Keratinocyte (primary cell): ENCODE measurements at regions not wholly inside any gene's neighbourhood (a gene's known extent, or its start where the extent isn't known, plus 50 kb on each side); places are given as distances from the start of the nearest gene placed in this dataset.

ENCODE experiments used
- DNase-seq: peaks from one replicate; pipeline ENCODE4 v3.0.0-alpha.2; 2011; ENCODE audit warnings: low read depth, missing footprints, low spot score
- FAIRE-seq: peaks from 2 replicates; lab custom pipeline; 2011; peaks lifted over from hg19 to GRCh38; lab: Jason Lieb, UNC
- H2AFZ ChIP-seq: 2 replicates; pipeline ENCODE4 v1.6.0; 2012; ENCODE audit warnings: low read length, control low read depth, inconsistent platforms; ENCODE audit not compliant: control insufficient read depth
- H3K27ac ChIP-seq: 2 replicates; pipeline ENCODE4 v1.5.1; 2011; ENCODE audit warnings: low read length; ENCODE audit not compliant: control insufficient read depth, insufficient read depth
- H3K27me3 ChIP-seq: 3 replicates; pipeline ENCODE4 v1.6.0; 2011; ENCODE audit warnings: low read length; ENCODE audit not compliant: control insufficient read depth, insufficient read depth; ENCODE audit errors: extremely low read depth
- H3K36me3 ChIP-seq, 2 experiments: 2 replicates in 1 of 2; 3 replicates in 1 of 2; pipeline ENCODE4 v1.5.1; 2011; ENCODE audit warnings: low read length in 2 of 2, mild to moderate bottlenecking in 1 of 2; ENCODE audit not compliant: control insufficient read depth in 2 of 2, insufficient read depth in 2 of 2; ENCODE audit errors: extremely low read depth in 1 of 2
- H3K4me1 ChIP-seq: 3 replicates; pipeline ENCODE4 v1.5.1; 2011; ENCODE audit warnings: low read length; ENCODE audit not compliant: control insufficient read depth, insufficient read depth; ENCODE audit errors: extremely low read depth
- H3K4me2 ChIP-seq: 3 replicates; pipeline ENCODE4 v1.6.0; 2011; ENCODE audit warnings: low read depth, low read length; ENCODE audit not compliant: control insufficient read depth, insufficient read depth; ENCODE audit errors: extremely low read depth
- H3K4me3 ChIP-seq, 3 experiments: fragments of 200-600 bp in 1 of 3; sonication (generic) in 1 of 3; 2 replicates in 2 of 3; 3 replicates in 1 of 3; pipeline ENCODE4 v1.5.1; 2011 to 2016; ENCODE audit warnings: low read length in 3 of 3, mild to moderate bottlenecking in 3 of 3, control low read depth in 2 of 3, inconsistent platforms in 1 of 3, low read depth in 1 of 3, mixed read lengths in 1 of 3, mixed run types in 1 of 3, moderate library complexity in 1 of 3; ENCODE audit not compliant: control insufficient read depth in 2 of 3, insufficient read depth in 2 of 3; ENCODE audit errors: extremely low read depth in 1 of 3
- H3K79me2 ChIP-seq: 2 replicates; pipeline ENCODE4 v1.6.0; 2012; ENCODE audit warnings: low read length; ENCODE audit not compliant: control insufficient read depth, insufficient read depth
- H3K9ac ChIP-seq: 3 replicates; pipeline ENCODE4 v1.6.0; 2011; ENCODE audit warnings: low read length; ENCODE audit not compliant: control insufficient read depth, insufficient read depth; ENCODE audit errors: extremely low read depth
- H3K9me1 ChIP-seq: 3 replicates; pipeline ENCODE4 v1.6.0; 2011; ENCODE audit warnings: low read length; ENCODE audit not compliant: control insufficient read depth, insufficient read depth; ENCODE audit errors: extremely low read depth
- H3K9me3 ChIP-seq: 2 replicates; pipeline ENCODE4 v1.5.1; 2012; ENCODE audit warnings: low read depth, low read length; ENCODE audit not compliant: control insufficient read depth
- H4K20me1 ChIP-seq: 3 replicates; pipeline ENCODE4 v1.6.0; 2011; ENCODE audit warnings: low read length; ENCODE audit not compliant: control insufficient read depth, insufficient read depth; ENCODE audit errors: extremely low read depth
- CTCF ChIP-seq, 3 experiments: IDR thresholded peaks in 1 of 3; conservative IDR thresholded peaks in 1 of 3; optimal IDR thresholded peaks in 1 of 3; 2 replicates in 2 of 3; 3 replicates in 1 of 3; pipeline versions ENCODE3 to v1.5.1; 2011; ENCODE audit warnings: low read length in 3 of 3, mild to moderate bottlenecking in 3 of 3, moderate library complexity in 2 of 3, control low read depth in 1 of 3, inconsistent platforms in 1 of 3; ENCODE audit not compliant: insufficient read depth in 2 of 3; ENCODE audit errors: extremely low read depth in 1 of 3
- EZH2 ChIP-seq: IDR thresholded peaks from one replicate; pipeline ENCODE4 v1.6.1; 2012; ENCODE audit warnings: inconsistent platforms, mild to moderate bottlenecking, low read length, moderate library complexity
- dilution Hi-C: fragments of 300-500 bp; cut with MboI; formaldehyde crosslinking; loops from one replicate; pipeline ENCODE4 v1.7.0; 2020; ENCODE audit warnings: low sequenced_read_pairs; ENCODE audit not compliant: extremely low pct_ligation_motif_present

- no peaks in the 10 kb centered on the region for H3K4me1 ChIP-seq
- DNase-seq, result no peak
- no peaks in the 10 kb centered on the region for H3K79me2 ChIP-seq
- no peak overlapping the region for H3K9ac ChIP-seq
- no peak overlapping the region for H2AFZ ChIP-seq
- H3K9me1 ChIP-seq, result no peaks in the 10 kb centered on the region
- H4K20me1 ChIP-seq, result no peaks in the 10 kb centered on the region
- H3K4me3 ChIP-seq, result no peak overlapping the region
- no peaks in the 10 kb centered on the region for H3K27me3 ChIP-seq
- TF ChIP-seq EZH2 (no peak), CTCF (optimal IDR thresholded peaks at IDR 0.05 in 1 of 3, IDR thresholded peaks at IDR 0.05 in 1 of 3, conservative IDR thresholded peaks at IDR 0.05 in 1 of 3; ENCODE audit: extremely low read depth in 1 of 3, insufficient read depth in 2 of 3, low read length in 3 of 3) (no peak)
- no peak for FAIRE-seq
- no peak overlapping the region for H3K27ac ChIP-seq
- no peak overlapping the region for H3K4me2 ChIP-seq
- H3K36me3 ChIP-seq, result no peaks in the 10 kb centered on the region
- dilution Hi-C loops, result no loop called here
- H3K9me3 ChIP-seq, result no peaks in the 10 kb centered on the region
Measured at GRCh38 chr11:80758787-80759186, 1318.0 kb upstream of the TENM4 start.

GRCh38 chr11:80748207-80748925 is 1307.5 kb upstream of the TENM4 start:
- H3K79me2 ChIP-seq, result no peaks in the 10 kb centered on the region
- dilution Hi-C loops, result no loop called here
- no peak for FAIRE-seq

More at GRCh38 chr11:80748207-80748925, 1307.5 kb upstream of the TENM4 start:
- no peaks in the 10 kb centered on the region for H3K27me3 ChIP-seq
- no peaks in the 10 kb centered on the region for H3K36me3 ChIP-seq
- H3K4me1 ChIP-seq, result no peaks in the 10 kb centered on the region
- no peak for TF ChIP-seq CTCF (optimal IDR thresholded peaks at IDR 0.05 in 1 of 3, IDR thresholded peaks at IDR 0.05 in 1 of 3, conservative IDR thresholded peaks at IDR 0.05 in 1 of 3; ENCODE audit: extremely low read depth in 1 of 3, insufficient read depth in 2 of 3, low read length in 3 of 3)
- TF ChIP-seq EZH2, result no peak
- H2AFZ ChIP-seq, result no peak overlapping the region
- H3K4me2 ChIP-seq, result no peak overlapping the region
- no peak overlapping the region for H3K27ac ChIP-seq
- no peak overlapping the region for H3K9ac ChIP-seq
- DNase-seq, result no peak
- no peak overlapping the region for H3K4me3 ChIP-seq
- H3K9me1 ChIP-seq, result no peaks in the 10 kb centered on the region
- no peaks in the 10 kb centered on the region for H4K20me1 ChIP-seq
- no peaks in the 10 kb centered on the region for H3K9me3 ChIP-seq
